T-cell (primary cell): ENCODE measurements at regions not wholly inside any gene's neighbourhood (a gene's known extent, or its start where the extent isn't known, plus 50 kb on each side); places are given as distances from the start of the nearest gene placed in this dataset.

Experiments used
- ATAC-seq, 4 experiments: fragments of 200-7000 bp in 3 of 4; fragments of 150-1000 bp in 1 of 4; cut with Tn5 transposase; replicated peaks in 1 of 4; 1 replicate in 3 of 4; 2 replicates in 1 of 4; pipeline ENCODE4 v1.10.0; 2021; ENCODE audit warnings: moderate library complexity in 3 of 4, mild to moderate bottlenecking in 2 of 4, moderate number of reproducible peaks in 1 of 4
- CTCF ChIA-PET, 2 donors: fragments of 300-600 bp; sonication (Branson Sonifier 250); formaldehyde crosslinking; loops; one replicate each; lab custom pipeline; 2022; ENCODE audit warnings: antibody characterized with exemption in 2 of 2; lab: Charles Lee
- POLR2A ChIA-PET, 2 donors: fragments of 300-600 bp; sonication (Branson Sonifier 250); formaldehyde crosslinking; loops; one replicate each; lab custom pipeline; 2022; ENCODE audit warnings: antibody characterized with exemption in 2 of 2; lab: Charles Lee
- DNase-seq, 35 experiments: peaks; one replicate each; pipeline versions ENCODE4 v3.0.0 to v3.0.0-alpha.2; 2013 to 2023
- H3K27ac ChIP-seq: one replicate; pipeline ENCODE4 v1.5.1; 2013; ENCODE audit warnings: low read length
- H3K27me3 ChIP-seq, 2 experiments: replicated peaks in 1 of 2; 1 replicate in 1 of 2; 2 replicates in 1 of 2; pipeline versions ENCODE4 v1.6.1 to v1.7.0; 2013; ENCODE audit warnings: low read length in 1 of 2, mixed read lengths in 1 of 2; ENCODE audit not compliant: control insufficient read depth in 2 of 2, insufficient read depth in 2 of 2; ENCODE audit errors: extremely low read depth in 1 of 2
- H3K36me3 ChIP-seq, 2 donors: 1 replicate in 1 of 2; 2 replicates in 1 of 2; pipeline versions ENCODE4 v1.6.1 to v1.7.0; 2013; ENCODE audit warnings: low read length in 1 of 2; ENCODE audit not compliant: control insufficient read depth in 2 of 2, insufficient read depth in 1 of 2; ENCODE audit errors: extremely low read depth in 1 of 2
- H3K4me1 ChIP-seq, 2 experiments: 1 replicate in 1 of 2; 2 replicates in 1 of 2; pipeline versions ENCODE4 v1.6.1 to v1.7.0; 2013; ENCODE audit warnings: low read length in 2 of 2, mixed read lengths in 1 of 2; ENCODE audit not compliant: insufficient read depth in 2 of 2, control insufficient read depth in 1 of 2; ENCODE audit errors: extremely low read depth in 1 of 2
- H3K4me3 ChIP-seq, 2 donors: 1 replicate in 1 of 2; 2 replicates in 1 of 2; pipeline versions ENCODE4 v1.5.1 to v1.7.0; 2013; ENCODE audit warnings: mild to moderate bottlenecking in 2 of 2, low read length in 1 of 2, moderate library complexity in 1 of 2; ENCODE audit not compliant: control insufficient read depth in 1 of 2; ENCODE audit errors: extremely low read depth in 1 of 2
- H3K9me3 ChIP-seq: 2 replicates; pipeline ENCODE4 v1.7.0; 2013
- H3K27ac Mint-ChIP-seq, 2 donors: one replicate each; pipeline ENCODE4 v1.8.0; 2020 to 2021; ENCODE audit warnings: mild to moderate bottlenecking in 2 of 2, mixed read lengths in 2 of 2
- H3K27me3 Mint-ChIP-seq, 2 donors: one replicate each; pipeline ENCODE4 v1.8.0; 2021 to 2022; ENCODE audit warnings: mixed read lengths in 2 of 2
- H3K36me3 Mint-ChIP-seq: one replicate; pipeline ENCODE4 v1.8.0; 2021; ENCODE audit warnings: mixed read lengths
- H3K4me1 Mint-ChIP-seq, 3 donors: one replicate each; pipeline ENCODE4 v1.8.0; 2020 to 2022; ENCODE audit warnings: mixed read lengths in 3 of 3, mild to moderate bottlenecking in 1 of 3
- H3K4me3 Mint-ChIP-seq, 3 donors: one replicate each; pipeline ENCODE4 v1.8.0; 2020 to 2022; ENCODE audit warnings: mild to moderate bottlenecking in 3 of 3, mixed read lengths in 3 of 3, moderate library complexity in 3 of 3
- H3K9me3 Mint-ChIP-seq, 3 donors: one replicate each; pipeline ENCODE4 v1.8.0; 2020 to 2022; ENCODE audit warnings: mixed read lengths in 3 of 3
- WGBS: methylation state at CpG from one replicate; pipeline ENCODE4 v1.1.5; 2013; ENCODE audit warnings: missing lambda C conversion rate; ENCODE audit not compliant: insufficient coverage; 5-methylcytosine and 5-hydroxymethylcytosine counted together

DNA sequence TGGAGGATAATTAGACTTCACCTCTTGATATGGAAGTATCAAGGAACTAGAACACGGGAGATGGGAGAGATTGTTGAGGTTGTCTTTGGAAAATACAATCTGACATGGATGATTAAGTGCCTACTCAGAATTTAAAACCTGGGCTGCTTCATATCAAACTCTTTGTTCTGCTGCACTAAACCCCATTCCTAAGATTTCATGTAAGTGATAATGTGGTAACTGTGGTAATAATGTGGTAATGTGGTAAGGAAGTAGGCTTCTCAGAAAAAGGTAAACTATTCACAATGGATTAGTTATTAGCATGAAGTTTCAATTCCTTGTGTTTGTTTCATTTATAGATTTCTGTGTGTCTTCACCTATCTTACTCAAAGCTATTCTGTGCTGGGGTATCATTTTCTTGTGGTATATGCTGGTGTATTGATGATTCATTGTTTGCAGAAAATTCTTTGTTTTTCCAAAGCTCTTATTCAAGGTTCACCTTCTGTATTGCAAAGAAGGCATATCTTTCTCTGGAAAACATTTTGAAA is 129.9 kb upstream of the TAC1 start:
- POLR2A ChIA-PET: no interaction called here
- Histone ChIP-seq H3K4me1 (no peaks in the 10 kb centered on the region), H3K27ac (no peak overlapping the region), H3K9me3 (no peaks in the 10 kb centered on the region), H3K36me3 (no peaks in the 10 kb centered on the region), H3K4me3 (no peak overlapping the region), H3K27me3 (no peaks in the 10 kb centered on the region)
- H3K4me3 Mint-ChIP-seq: no peak overlapping the region
- H3K4me1 Mint-ChIP-seq: no peaks in the 10 kb centered on the region
- ATAC-seq (no peak), DNase-seq (no peak)
- H3K27ac Mint-ChIP-seq: no peak overlapping the region
- peaks cover 0 to 3% (median 0%) of the 10 kb centered on the region in 3 donors for H3K9me3 Mint-ChIP-seq
- CTCF ChIA-PET: no interaction called here
- no peaks in the 10 kb centered on the region for H3K36me3 Mint-ChIP-seq
- WGBS: no CpG with 5 or more reads among the region's 1 CpG
- peaks cover 3 to 4% of the 10 kb centered on the region in 2 donors for H3K27me3 Mint-ChIP-seq

DNA sequence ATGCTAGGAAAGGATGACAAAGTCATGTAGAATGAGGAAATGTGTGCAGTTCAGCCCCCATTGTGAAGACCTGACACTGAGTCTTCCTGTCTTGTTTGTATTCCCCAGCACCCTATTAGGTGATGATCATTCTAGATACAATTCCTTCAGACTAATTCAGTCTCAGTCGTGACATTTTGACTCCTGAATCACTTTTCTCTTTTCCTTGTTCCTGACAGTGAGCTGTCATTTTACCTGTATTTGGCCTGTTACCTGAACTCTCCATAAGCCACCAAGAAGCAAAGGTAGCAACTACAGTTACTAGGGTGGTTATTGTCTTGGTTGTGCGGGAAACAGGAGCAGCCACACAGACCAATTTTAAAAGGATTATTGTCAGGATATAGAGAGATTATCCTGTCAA is 111.4 kb upstream of the TAC1 start:
- no CpG with 5 or more reads among the region's 2 CpGs for WGBS
- ChIA-PET CTCF (no interaction called here), POLR2A (no interaction called here)
- H3K27ac Mint-ChIP-seq: no peak overlapping the region
- H3K4me3 Mint-ChIP-seq: no peak overlapping the region
- no peak for ATAC-seq
- H3K4me1 Mint-ChIP-seq: no peaks in the 10 kb centered on the region
- Histone ChIP-seq H3K27me3 (no peaks in the 10 kb centered on the region), H3K4me3 (no peak overlapping the region), H3K9me3 (no peaks in the 10 kb centered on the region), H3K4me1 (no peaks in the 10 kb centered on the region), H3K36me3 (no peaks in the 10 kb centered on the region), H3K27ac (no peak overlapping the region)
- no peak for DNase-seq
- H3K9me3 Mint-ChIP-seq: peaks cover 0 to 11% (median 0%) of the 10 kb centered on the region in 3 donors
- no peaks in the 10 kb centered on the region for H3K36me3 Mint-ChIP-seq
- peaks cover 0 to 11% of the 10 kb centered on the region in 2 donors for H3K27me3 Mint-ChIP-seq

DNA sequence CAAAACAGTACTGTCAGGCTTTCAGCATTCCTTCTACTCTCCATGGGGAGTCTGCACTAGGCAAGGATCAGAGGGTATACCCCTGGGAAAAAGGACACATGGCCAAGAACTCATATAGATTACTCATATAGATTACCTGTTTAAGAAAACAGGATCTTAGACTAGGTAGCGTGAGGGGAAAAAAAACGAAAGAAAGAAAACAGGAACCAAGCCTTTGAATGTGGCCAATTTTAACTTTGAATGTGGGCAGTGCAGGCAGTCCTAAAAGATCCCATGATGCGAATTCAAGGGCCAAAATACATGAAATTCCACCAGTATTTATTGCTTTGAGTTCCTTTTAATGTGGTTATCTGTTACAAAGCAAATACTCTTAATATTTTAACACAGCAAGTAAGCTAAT is 108.6 kb upstream of the TAC1 start:
- Mint-ChIP-seq H3K9me3 (peaks cover 0 to 23% (median 5%) of the 10 kb centered on the region in 3 donors), H3K36me3 (no peaks in the 10 kb centered on the region), H3K4me1 (no peaks in the 10 kb centered on the region), H3K27ac (no peak overlapping the region), H3K4me3 (no peak overlapping the region), H3K27me3 (peaks cover 0 to 19% of the 10 kb centered on the region in 2 donors)
- WGBS: no CpG with 5 or more reads among the region's 3 CpGs
- ChIA-PET POLR2A (no interaction called here), CTCF (no interaction called here)
- no peak for ATAC-seq
- Histone ChIP-seq H3K27me3 (no peaks in the 10 kb centered on the region), H3K9me3 (no peaks in the 10 kb centered on the region), H3K4me1 (no peaks in the 10 kb centered on the region), H3K4me3 (no peak overlapping the region), H3K36me3 (no peaks in the 10 kb centered on the region), H3K27ac (no peak overlapping the region)
- DNase-seq: no peak

DNA sequence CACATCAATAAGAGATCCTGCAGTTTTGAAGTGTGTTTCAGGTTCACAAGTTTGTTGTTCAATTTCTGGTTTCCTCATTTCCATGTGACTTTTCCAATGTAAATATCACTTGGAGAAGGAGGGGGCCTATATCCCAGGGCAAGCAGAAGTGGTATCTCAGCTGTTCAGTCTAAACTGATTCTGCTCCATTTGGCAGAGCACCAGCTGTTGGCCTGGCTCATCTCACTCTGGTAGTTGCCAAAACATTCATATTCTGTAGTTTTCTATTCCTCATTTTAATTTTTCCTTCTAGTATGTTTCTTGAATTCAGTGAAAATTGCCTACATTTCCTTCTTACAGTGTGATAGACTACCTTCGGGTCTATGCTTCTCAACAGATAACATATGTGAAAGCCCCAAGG is 101.8 kb upstream of the TAC1 start:
- H3K27ac Mint-ChIP-seq: no peak overlapping the region
- peaks cover 0 to 15% (median 5%) of the 10 kb centered on the region in 3 donors for H3K9me3 Mint-ChIP-seq
- Histone ChIP-seq H3K27me3 (no peaks in the 10 kb centered on the region), H3K36me3 (no peaks in the 10 kb centered on the region), H3K9me3 (no peaks in the 10 kb centered on the region), H3K4me1 (no peaks in the 10 kb centered on the region), H3K4me3 (no peak overlapping the region), H3K27ac (no peak overlapping the region)
- no CpG with 5 or more reads among the region's 1 CpG for WGBS
- no peak for DNase-seq
- H3K36me3 Mint-ChIP-seq: no peaks in the 10 kb centered on the region
- ChIA-PET POLR2A (no interaction called here), CTCF (no interaction called here)
- H3K4me1 Mint-ChIP-seq: no peaks in the 10 kb centered on the region
- no peak overlapping the region for H3K4me3 Mint-ChIP-seq
- no peak for ATAC-seq
- peaks cover 0 to 12% of the 10 kb centered on the region in 2 donors for H3K27me3 Mint-ChIP-seq

DNA sequence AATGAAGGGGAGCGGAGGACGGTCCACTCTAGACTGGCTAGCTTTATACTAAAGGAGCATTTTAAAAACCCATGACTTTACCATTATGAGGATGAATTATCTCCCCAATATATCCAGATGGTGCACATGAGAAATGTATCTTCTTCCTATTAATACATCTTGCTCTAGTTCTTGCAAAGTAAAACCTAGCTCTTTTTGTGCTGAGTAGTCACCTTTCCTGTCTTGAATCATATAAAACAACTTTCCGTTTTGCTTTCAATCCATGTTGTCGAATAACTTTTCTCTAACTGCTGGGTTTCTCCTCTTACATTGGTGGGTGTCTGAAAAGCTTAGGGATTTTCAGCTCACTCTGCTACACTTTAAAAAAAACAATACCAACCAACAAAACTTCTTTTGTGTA is 96.3 kb upstream of the TAC1 start:
- no peak overlapping the region for H3K4me3 ChIP-seq
- ATAC-seq: no peak
- H3K4me1 ChIP-seq: no peaks in the 10 kb centered on the region
- no peaks in the 10 kb centered on the region for H3K9me3 ChIP-seq
- Mint-ChIP-seq H3K9me3 (peaks cover 0 to 4% (median 0%) of the 10 kb centered on the region in 3 donors), H3K4me3 (no peak overlapping the region), H3K4me1 (no peaks in the 10 kb centered on the region), H3K27ac (no peak overlapping the region), H3K36me3 (no peaks in the 10 kb centered on the region), H3K27me3 (peaks cover 2 to 3% of the 10 kb centered on the region in 2 donors)
- ChIA-PET CTCF (no interaction called here), POLR2A (no interaction called here)
- no peaks in the 10 kb centered on the region for H3K27me3 ChIP-seq
- H3K36me3 ChIP-seq: no peaks in the 10 kb centered on the region
- no peak overlapping the region for H3K27ac ChIP-seq
- WGBS: no CpG with 5 or more reads among the region's 4 CpGs
- no peak for DNase-seq

DNA sequence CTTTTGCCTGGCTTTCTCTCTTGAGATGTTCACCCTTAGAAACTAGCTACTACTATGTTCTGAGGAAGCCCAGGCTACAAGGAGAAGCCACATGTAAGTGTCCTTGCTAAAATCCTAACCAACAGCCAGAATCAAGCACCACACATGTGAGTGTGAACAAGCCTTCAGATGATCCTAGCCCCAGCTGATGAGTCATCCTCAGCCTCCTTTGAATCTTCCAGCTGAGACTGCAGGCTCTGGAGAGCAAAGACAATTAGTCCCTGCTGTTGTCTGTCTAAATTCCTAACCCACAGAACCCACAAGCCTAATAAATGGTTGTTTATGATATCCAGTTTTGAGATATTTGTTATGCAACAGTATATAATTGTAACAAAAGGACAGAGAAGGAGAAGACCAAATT is 92.8 kb upstream of the TAC1 start:
- no peak for ATAC-seq

More for the DNA sequence above, 92.8 kb upstream of the TAC1 start:
- H3K4me3 ChIP-seq: no peak overlapping the region
- ChIA-PET POLR2A (no interaction called here), CTCF (no interaction called here)
- Mint-ChIP-seq H3K4me1 (no peaks in the 10 kb centered on the region), H3K27ac (no peak overlapping the region), H3K9me3 (peaks cover 0 to 4% (median 2%) of the 10 kb centered on the region in 3 donors), H3K27me3 (peaks cover 2 to 3% of the 10 kb centered on the region in 2 donors), H3K36me3 (no peaks in the 10 kb centered on the region), H3K4me3 (no peak overlapping the region)
- no peaks in the 10 kb centered on the region for H3K36me3 ChIP-seq
- H3K9me3 ChIP-seq: no peaks in the 10 kb centered on the region
- no peak for DNase-seq
- no peaks in the 10 kb centered on the region for H3K4me1 ChIP-seq
- H3K27me3 ChIP-seq: no peaks in the 10 kb centered on the region
- H3K27ac ChIP-seq: no peak overlapping the region
